GM19328 (cell line): ENCODE measurements at regions not wholly inside any gene's neighbourhood (a gene's known extent, or its start where the extent isn't known, plus 50 kb on each side); places are given as distances from the start of the nearest gene placed in this dataset.

Experiments used
- ATAC-seq: cut with Tn5 transposase; IDR thresholded peaks from one replicate; pipeline ENCODE4 v1.9.1; 2021; ENCODE audit warnings: mild to moderate bottlenecking, moderate library complexity; ENCODE audit not compliant: unreplicated experiment

DNA sequence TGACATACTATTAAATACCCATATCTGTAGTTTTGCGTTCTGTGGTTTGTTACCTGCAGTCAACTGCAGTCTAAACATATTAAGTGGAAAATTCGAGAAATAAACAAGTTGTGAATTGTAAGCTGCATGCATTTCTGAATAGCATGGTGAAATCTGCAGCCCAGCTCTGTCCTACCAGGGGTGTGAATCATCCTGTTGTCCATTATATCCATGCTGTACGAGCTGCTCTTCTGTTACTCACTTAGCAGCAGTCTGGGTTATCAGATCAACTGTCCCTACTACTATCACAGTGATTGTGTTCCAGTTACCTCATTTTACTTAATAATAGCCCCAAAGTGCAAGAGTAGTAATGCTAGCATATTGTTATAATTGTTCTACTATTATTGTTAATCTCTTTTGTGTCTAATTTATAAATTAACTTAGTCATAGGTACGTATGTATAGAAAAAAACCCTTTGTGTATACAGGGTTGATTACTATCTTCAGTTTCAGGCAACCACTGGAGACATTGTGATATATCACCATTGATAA lies 173.7 kb upstream of the FAT4 start:
- ATAC-seq, result no peak

DNA sequence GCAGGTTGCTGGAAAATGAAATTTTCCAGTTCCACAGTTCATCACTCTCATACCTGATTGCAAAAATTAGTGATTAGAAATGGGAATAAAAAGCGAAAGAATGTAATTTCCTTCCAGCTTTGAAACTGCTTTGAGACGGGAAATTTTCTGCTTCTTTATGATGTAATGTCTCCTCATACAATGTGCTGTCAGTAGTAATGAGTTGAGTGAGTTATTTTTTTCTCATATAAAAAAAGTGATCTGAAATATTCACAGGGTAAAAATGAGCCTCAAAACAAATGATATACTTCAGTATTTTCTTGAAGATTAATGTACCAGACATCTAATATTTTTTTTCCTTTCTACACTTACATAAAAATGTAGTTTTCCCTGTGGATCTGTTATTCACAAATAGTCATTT lies 179.1 kb upstream of the FAT4 start:
- ATAC-seq, result no peak

- ATAC-seq, result no peak
Measured at GRCh38 chr4:125132729-125133128, 182.0 kb upstream of the FAT4 start.

DNA sequence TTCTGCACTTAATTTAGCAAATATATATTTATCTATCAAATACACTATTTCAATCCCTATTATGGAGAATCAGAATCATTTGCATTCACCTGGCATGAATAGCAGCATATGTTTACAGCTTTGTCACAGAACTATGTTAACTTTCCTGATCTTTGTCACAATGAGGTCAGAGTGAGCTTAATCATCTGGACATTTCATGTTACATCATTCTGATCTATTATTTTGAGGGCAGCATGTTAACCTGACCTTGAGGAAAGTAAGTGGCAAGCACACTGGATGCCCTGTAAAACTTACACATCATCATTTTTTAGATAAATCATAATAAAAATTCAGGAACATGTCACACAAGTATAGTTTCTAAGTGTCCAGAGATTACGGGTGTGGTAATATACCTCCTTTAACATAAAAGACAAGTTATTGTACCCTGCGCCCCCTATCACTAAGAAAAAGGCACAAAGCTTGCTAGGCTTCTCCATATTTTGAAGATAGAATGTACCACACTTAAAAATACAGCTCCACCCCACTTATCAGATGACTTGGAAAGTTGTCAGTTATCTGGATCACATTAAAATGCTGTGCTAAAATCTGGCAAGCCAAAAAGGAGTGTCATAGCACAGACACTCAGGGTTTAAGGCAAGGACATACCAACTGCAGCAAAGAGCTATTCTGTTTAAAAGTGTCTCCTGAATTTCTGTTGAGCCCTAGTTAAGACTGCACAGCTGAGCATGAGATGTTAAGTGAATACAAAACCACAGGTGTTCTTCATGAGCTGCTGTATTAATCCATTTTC lies 182.7 kb upstream of the FAT4 start:
- ATAC-seq, result no peak

DNA sequence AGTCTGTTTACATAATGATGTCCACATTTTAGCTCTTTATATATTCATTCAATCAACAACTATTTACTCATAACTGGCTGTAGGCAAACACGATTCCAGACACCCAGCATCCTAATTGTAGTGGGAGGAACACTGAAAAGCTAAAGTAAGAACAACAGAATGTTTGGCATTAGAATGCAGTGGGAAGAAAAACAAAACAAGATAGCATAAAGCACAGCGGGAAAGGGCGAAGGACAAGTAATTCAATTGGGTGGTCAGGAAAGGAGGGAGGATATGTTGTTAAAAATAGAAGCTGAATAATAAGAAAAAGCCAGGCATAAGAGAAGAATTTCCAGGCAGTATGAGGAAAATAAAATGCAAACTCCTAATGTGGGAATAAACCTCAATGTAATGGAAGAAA lies 189.5 kb upstream of the FAT4 start:
- ATAC-seq, result no peak

GRCh38 chr4:125123570-125124109 lies 191.1 kb upstream of the FAT4 start:
- no peak for ATAC-seq

- ATAC-seq, result no peak
Measured at GRCh38 chr4:125121581-125121980, 193.2 kb upstream of the FAT4 start.

DNA sequence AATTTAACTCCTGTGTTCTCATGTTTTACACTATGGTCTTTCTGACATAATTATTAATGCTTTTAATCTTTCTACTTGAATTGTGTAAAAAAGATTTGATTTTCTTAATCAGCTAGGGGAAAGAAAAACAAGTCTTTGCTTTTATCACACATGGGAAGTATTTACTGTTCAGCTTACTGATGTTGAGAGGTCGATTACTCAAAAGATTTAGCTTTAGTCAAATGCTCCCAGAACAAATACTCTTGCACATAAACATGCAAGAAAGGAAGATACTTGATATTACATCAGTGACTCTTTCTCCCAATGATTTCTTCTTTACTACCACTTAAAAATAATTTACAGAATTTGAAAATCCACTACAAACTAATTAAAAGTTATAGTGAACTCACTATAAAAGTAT lies 198.3 kb upstream of the FAT4 start:
- no peak for ATAC-seq

- ATAC-seq, result no peak
Measured at GRCh38 chr4:125115941-125116340, 198.8 kb upstream of the FAT4 start.

- no peak for ATAC-seq
Measured at GRCh38 chr4:125115476-125115875, 199.3 kb upstream of the FAT4 start.

DNA sequence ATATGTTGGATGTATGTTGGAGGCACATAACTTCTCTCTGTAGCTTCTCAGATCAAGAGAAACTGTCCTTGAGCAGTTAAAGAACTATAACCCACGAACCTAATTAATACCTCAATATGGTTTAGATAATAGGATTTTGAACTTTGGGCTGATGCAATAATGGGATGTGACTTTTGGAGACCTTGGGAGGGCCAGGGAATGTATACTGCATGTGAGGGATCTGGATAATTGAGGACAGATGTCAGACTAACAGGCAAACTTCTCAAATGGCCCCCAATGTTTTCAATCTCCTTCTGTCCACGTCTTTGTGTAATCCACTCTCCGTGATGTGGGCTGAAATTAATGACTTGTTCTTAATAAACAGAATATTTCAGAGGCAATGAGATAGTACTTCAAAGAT lies 202.2 kb upstream of the FAT4 start:
- no peak for ATAC-seq

GRCh38 chr4:125111323-125111722 lies 203.4 kb upstream of the FAT4 start:
- ATAC-seq, result no peak

GRCh38 chr4:125105561-125105960 lies 209.2 kb upstream of the FAT4 start:
- no peak for ATAC-seq

DNA sequence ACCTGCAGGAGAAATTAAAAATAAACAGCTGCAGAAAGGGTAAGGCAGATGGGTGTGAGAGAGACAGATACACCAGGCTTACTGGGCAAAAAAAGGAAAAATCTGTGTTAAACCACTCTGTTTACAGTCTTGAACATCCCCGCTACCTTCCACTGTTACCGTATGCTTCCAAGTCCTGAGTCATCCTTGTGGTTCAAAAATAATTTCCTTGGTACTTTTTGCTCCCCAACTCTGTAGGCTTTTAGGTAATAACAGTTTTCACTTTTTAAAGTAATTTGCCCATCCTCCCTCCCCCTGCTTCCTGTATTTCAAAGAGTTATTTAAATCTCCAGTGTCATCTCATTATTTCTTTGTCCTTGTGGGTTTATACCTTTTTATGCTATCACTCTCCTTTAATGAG lies 210.1 kb upstream of the FAT4 start:
- ATAC-seq, result no peak

GRCh38 chr4:125101719-125102118 lies 213.0 kb upstream of the FAT4 start:
- no peak for ATAC-seq

GRCh38 chr4:125097729-125098128 lies 217.0 kb upstream of the FAT4 start:
- ATAC-seq, result no peak

DNA sequence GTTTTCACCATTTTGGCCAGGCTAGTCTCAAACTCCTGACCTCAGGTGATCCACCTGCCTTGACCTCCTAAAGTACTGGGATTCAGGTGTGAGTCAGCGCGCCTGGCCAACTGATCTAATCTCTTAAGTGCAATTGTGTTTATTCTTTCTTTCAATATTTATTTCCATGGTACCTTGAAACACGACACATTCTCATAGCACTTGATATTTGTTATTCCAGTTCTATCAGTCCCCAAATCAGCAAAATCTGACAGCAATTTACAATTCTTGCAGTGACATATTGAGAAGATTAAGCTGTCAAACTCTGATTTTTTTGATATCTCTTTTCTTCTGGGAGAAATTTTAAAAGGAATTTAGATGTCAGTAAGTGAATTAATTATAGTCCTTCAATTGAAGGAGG lies 218.1 kb upstream of the FAT4 start:
- no peak for ATAC-seq

- ATAC-seq, result no peak
Measured at GRCh38 chr4:125091541-125091940, 223.2 kb upstream of the FAT4 start.

GRCh38 chr4:125091101-125091500 lies 223.7 kb upstream of the FAT4 start:
- ATAC-seq, result no peak

DNA sequence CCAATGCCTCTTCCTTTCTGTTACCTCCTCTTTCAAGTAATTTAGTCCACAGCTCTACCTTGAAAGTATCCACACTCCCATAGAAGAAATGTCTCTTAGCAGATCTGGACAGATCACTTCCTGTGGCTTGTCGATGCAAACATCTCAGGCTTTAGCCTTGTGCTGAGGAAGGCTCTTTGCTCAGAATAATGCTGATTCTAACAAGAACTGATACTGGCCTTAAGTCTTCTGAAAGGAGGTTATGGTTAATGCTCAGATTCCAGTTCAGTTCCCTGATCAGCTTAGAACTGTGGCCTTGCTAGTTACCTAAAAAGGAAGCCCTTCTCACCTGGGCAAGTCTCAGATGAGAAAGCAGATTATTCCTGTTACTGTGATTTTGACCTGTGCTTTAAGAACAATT lies 230.1 kb upstream of the FAT4 start:
- no peak for ATAC-seq

GRCh38 chr4:125082729-125083417 lies 231.9 kb upstream of the FAT4 start:
- ATAC-seq, result no peak

GRCh38 chr4:125072269-125072668 lies 242.5 kb upstream of the FAT4 start:
- no peak for ATAC-seq
